Stomach (tissue), 4 donors: ENCODE measurements at regions not wholly inside any gene's neighbourhood (a gene's known extent, or its start where the extent isn't known, plus 50 kb on each side); places are given as distances from the start of the nearest gene placed in this dataset.

ENCODE experiments used
- EP300 ChIP-seq: sonication (generic); formaldehyde crosslinking; IDR thresholded peaks from one replicate; pipeline ENCODE4 v1.6.1; 2017; ENCODE audit warnings: antibody characterized with exemption
- POLR2A ChIP-seq, 4 donors: fragments of 450-650 bp; IDR thresholded peaks; one replicate each; pipeline ENCODE4 v1.6.1; 2016; ENCODE audit warnings: antibody characterized with exemption in 4 of 4, control low read depth in 2 of 4, mild to moderate bottlenecking in 1 of 4, moderate library complexity in 1 of 4

- TF ChIP-seq EP300, result no peak
- no peak for TF ChIP-seq POLR2A (IDR thresholded peaks at IDR 0.05)
Observed at GRCh38 chr12:60803147-60803546, 1207.3 kb downstream of the SLC16A7 start.
